Brain microvascular endothelial cell (primary cell): ENCODE measurements at regions not wholly inside any gene's neighbourhood (a gene's known extent, or its start where the extent isn't known, plus 50 kb on each side); places are given as distances from the start of the nearest gene placed in this dataset.

Source experiments
- DNase-seq: peaks from one replicate; pipeline ENCODE4 v3.0.0-alpha.2; 2020
- H3K27ac ChIP-seq: fragments of 250-450 bp; sonication (Bioruptor Pico); 2 replicates; pipeline ENCODE4 v1.5.1; 2020; ENCODE audit warnings: mild to moderate bottlenecking, moderate library complexity
- H3K27me3 ChIP-seq: fragments of 250-450 bp; sonication (Bioruptor Pico); replicated peaks from 2 replicates; pipeline ENCODE4 v1.5.1; 2020; ENCODE audit warnings: mild to moderate bottlenecking
- H3K36me3 ChIP-seq: fragments of 250-450 bp; sonication (Bioruptor Pico); replicated peaks from 2 replicates; pipeline ENCODE4 v1.5.1; 2020; ENCODE audit warnings: mild to moderate bottlenecking
- H3K4me3 ChIP-seq: 2 replicates; pipeline ENCODE4 v1.5.1; 2011; ENCODE audit warnings: low read depth, mild to moderate bottlenecking, control low read depth, low read length, moderate library complexity
- CTCF ChIP-seq: IDR thresholded peaks from 2 replicates; pipeline ENCODE4 v1.5.1; 2011; ENCODE audit warnings: low read depth, mild to moderate bottlenecking, moderate library complexity, low read length, control low read depth, inconsistent platforms; ENCODE audit errors: missing control alignments
- in situ Hi-C: cut with HindIII; loops from 2 replicates; pipeline ENCODE4 v1.10.0; 2017; ENCODE audit warnings: low sequenced_read_pairs, low pct_ligation_motif_present

GRCh38 chr2:64904413-64905329 is 84.5 kb upstream of the SLC1A4 start:
- no peak overlapping the region for H3K4me3 ChIP-seq

GRCh38 chr2:64905338-64906024 is 83.7 kb upstream of the SLC1A4 start:
- H3K36me3 ChIP-seq, result no peaks in the 10 kb centered on the region
- H3K27ac ChIP-seq, result no peak overlapping the region
- in situ Hi-C loops, result no loop called here
- TF ChIP-seq CTCF, result no peak
- H3K27me3 ChIP-seq, result peaks cover 15% of the 10 kb centered on the region
- DNase-seq, result no peak
- no peak overlapping the region for H3K4me3 ChIP-seq

More at GRCh38 chr2:64904413-64905329, 84.5 kb upstream of the SLC1A4 start:
- TF ChIP-seq CTCF, result no peak
- H3K36me3 ChIP-seq, result no peaks in the 10 kb centered on the region
- H3K27ac ChIP-seq, result no peak overlapping the region
- DNase-seq, result no peak
- in situ Hi-C loops, result no loop called here
- H3K27me3 ChIP-seq, result peaks cover 15% of the 10 kb centered on the region

- H3K4me3 ChIP-seq, result no peak overlapping the region
- TF ChIP-seq CTCF, result no peak
- no peak for DNase-seq
- in situ Hi-C loops, result no loop called here
- H3K36me3 ChIP-seq, result no peaks in the 10 kb centered on the region
- H3K27me3 ChIP-seq, result peaks cover 15% of the 10 kb centered on the region
- no peak overlapping the region for H3K27ac ChIP-seq
These were observed 82.2 kb upstream of the SLC1A4 start for GRCh38 chr2:64906853-64907536.

GRCh38 chr2:64908406-64908805 is 80.8 kb upstream of the SLC1A4 start:
- TF ChIP-seq CTCF, result no peak
- H3K27ac ChIP-seq, result no peak overlapping the region
- H3K4me3 ChIP-seq, result no peak overlapping the region
- peaks cover 10% of the 10 kb centered on the region for H3K27me3 ChIP-seq
- in situ Hi-C loops, result no loop called here
- H3K36me3 ChIP-seq, result no peaks in the 10 kb centered on the region
- no peak for DNase-seq

- DNase-seq, result no peak
- peaks cover 2% of the 10 kb centered on the region for H3K27me3 ChIP-seq
- TF ChIP-seq CTCF, result no peak
- no peak overlapping the region for H3K27ac ChIP-seq
- in situ Hi-C loops, result no loop called here
- no peaks in the 10 kb centered on the region for H3K36me3 ChIP-seq
- H3K4me3 ChIP-seq, result no peak overlapping the region
These were observed 78.7 kb upstream of the SLC1A4 start for GRCh38 chr2:64910523-64910922.
